ENCODE measurements at regions not wholly inside any gene's neighbourhood (a gene's known extent, or its start where the extent isn't known, plus 50 kb on each side); places are given as distances from the start of the nearest gene placed in this dataset.
"Not testable (repeated sequence)": the region's sequence is repeated elsewhere in the genome, so short reads cannot be mapped to it uniquely, and the experiment has no call there.

DNA sequence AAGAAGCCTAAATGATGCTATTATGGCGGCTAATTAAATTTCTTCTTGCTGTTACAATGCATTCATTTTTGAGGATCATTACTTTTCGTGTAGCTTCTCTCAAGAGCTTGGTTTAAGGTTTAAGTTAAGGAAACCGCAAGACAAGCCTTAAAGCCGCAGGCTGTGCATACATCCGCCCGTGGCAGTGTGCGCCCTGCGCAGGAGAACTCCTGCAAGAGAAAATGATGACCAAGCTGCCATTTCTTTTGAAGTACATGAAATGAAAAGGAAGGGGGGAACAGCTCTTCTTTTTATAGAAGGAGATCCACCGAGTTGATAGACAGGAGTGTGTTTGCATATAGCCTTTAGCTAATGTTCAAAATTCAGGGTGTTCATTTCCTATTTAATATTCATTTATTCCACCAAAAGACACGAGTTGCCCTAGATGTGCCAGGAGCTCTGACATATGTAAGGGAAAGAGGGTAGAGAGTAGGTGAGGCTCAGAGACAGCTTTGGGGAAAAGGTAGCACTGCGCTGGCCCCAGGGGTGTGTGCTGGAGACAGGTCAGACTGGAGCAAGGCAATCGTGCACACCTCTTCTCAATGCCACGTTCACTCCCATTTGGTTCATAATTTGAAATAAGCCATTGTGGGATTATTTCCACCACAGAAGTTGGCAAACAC lies 112.1 kb upstream of the LDB2 start:
- no peak overlapping the region for H3K27ac ChIP-seq
- no peaks in the 10 kb centered on the region for H3K9me3 ChIP-seq
- TF ChIP-seq POLR2AphosphoS5 (IDR thresholded peaks at IDR 0.05), result no peak
- TF ChIP-seq, protein P1, sequence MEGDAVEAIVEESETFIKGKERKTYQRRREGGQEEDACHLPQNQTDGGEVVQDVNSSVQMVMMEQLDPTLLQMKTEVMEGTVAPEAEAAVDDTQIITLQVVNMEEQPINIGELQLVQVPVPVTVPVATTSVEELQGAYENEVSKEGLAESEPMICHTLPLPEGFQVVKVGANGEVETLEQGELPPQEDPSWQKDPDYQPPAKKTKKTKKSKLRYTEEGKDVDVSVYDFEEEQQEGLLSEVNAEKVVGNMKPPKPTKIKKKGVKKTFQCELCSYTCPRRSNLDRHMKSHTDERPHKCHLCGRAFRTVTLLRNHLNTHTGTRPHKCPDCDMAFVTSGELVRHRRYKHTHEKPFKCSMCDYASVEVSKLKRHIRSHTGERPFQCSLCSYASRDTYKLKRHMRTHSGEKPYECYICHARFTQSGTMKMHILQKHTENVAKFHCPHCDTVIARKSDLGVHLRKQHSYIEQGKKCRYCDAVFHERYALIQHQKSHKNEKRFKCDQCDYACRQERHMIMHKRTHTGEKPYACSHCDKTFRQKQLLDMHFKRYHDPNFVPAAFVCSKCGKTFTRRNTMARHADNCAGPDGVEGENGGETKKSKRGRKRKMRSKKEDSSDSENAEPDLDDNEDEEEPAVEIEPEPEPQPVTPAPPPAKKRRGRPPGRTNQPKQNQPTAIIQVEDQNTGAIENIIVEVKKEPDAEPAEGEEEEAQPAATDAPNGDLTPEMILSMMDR (IDR thresholded peaks at IDR 0.05), result no peak
- no peak for TF ChIP-seq POLR2A (IDR thresholded peaks at IDR 0.05)
- DNase-seq (ENCODE audit: low spot score in 2 of 2), result no peak
- no peaks in the 10 kb centered on the region for H3K4me1 ChIP-seq
- no peaks in the 10 kb centered on the region for H3K36me3 ChIP-seq
- intact Hi-C loops (cut with DNase I; ENCODE audit: low total_unique reads), result no loop called here
- H3K4me3 ChIP-seq, result no peak overlapping the region
- H3K27me3 ChIP-seq, result no peaks in the 10 kb centered on the region

DNA sequence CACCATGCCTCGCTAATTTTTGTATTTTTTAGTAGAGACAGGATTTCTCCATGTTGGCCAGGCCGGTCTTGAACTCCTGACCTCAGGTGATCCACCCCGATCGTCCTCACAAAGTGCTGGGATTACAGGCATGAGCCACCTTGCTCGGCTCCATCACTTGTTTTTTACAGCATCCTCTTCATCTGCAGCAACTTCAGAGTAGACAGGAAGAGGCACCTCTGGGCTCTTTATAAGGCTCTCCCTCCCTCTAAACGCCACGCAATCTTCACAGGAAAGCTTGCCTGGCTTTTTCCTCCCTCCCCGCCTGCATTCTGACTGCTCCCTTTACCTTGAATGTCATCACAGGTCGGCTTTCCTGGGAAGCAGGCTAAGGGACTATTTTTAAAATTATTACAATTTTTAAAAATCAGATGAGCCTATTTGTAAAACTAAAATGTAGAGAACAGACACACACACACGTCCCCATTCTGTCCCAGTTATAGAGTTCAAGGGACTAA lies 111.5 kb upstream of the LDB2 start:
- Histone ChIP-seq H3K36me3 (no peaks in the 10 kb centered on the region), H3K27me3 (no peaks in the 10 kb centered on the region), H3K27ac (no peak overlapping the region), H3K4me3 (no peak overlapping the region), H3K9me3 (no peaks in the 10 kb centered on the region), H3K4me1 (no peaks in the 10 kb centered on the region)
- intact Hi-C loops (cut with DNase I; ENCODE audit: low total_unique reads), result no loop called here
- no peak for DNase-seq (ENCODE audit: low spot score in 2 of 2)
- TF ChIP-seq POLR2AphosphoS5 (IDR thresholded peaks at IDR 0.05) (no peak), POLR2A (IDR thresholded peaks at IDR 0.05) (no peak)
- TF ChIP-seq, protein P1 (IDR thresholded peaks at IDR 0.05), result no peak

DNA sequence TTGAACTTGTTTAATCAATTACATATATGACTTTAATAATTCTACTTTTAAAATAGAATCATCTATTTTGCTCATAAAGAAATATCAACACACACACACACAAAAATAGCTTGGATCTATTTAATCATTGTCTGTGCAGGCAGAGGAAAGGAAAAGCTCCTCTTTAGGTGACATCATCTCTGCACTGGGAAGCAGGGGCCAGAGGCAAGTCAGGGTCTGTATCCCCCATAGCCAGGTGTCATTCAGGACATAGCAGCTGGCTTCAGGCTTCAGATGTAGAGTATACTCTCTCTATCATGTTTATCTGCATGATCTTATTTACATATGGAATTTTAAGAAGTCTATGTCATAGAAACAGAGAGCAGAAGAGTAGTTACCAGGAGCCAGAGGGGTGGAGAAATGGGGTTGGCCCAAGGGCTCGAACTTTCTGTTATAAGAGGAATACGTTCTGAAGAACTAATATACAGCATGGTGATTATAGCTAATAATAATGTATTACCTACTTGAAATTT lies 110.4 kb upstream of the LDB2 start:
- intact Hi-C loops (cut with DNase I; ENCODE audit: low total_unique reads), result no loop called here
- H3K36me3 ChIP-seq, result no peaks in the 10 kb centered on the region
- DNase-seq (ENCODE audit: low spot score in 2 of 2), result no peak
- no peaks in the 10 kb centered on the region for H3K4me1 ChIP-seq
- H3K4me3 ChIP-seq, result no peak overlapping the region
- TF ChIP-seq POLR2AphosphoS5 (IDR thresholded peaks at IDR 0.05), result no peak
- TF ChIP-seq POLR2A (IDR thresholded peaks at IDR 0.05), result no peak
- TF ChIP-seq, protein P1 (IDR thresholded peaks at IDR 0.05), result no peak
- H3K27me3 ChIP-seq, result no peaks in the 10 kb centered on the region
- H3K27ac ChIP-seq, result no peak overlapping the region
- no peaks in the 10 kb centered on the region for H3K9me3 ChIP-seq

DNA sequence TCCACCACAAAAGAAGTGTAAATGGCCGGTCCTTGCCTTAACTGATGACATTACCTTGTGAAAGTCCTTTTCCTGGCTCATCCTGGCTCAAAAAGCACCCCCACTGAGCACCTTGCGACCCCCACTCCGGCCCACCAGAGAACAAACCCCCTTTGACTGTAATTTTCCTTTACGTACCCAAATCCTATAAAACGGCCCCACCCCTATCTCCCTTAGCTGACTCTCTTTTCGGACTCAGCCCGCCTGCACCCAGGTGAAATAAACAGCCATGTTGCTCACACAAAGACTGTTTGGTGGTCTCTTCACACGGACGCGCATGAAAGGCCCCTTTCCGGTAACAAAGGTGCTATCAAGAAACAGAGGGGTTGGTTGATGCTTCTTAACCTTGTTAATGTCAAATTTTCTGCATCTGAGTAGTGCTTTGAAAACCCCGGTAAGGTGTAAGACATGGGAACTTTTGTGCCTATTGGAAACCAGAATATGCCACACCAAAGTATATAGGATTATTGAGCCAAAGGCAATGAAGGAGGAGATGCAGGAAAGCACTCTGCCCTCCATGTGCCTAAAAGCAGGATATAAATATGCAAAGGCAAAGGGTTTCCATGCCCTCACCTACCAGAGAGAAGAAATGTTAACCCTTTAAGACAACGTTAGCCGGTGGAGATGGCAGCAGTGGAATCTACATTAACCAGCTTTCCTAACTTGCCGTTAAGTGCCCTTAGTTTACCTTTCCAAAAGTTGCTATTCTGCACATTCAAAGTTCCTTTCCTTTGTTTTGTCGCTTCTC lies 105.4 kb upstream of the LDB2 start:
- DNase-seq (ENCODE audit: low spot score in 2 of 2); H3K27me3 ChIP-seq; H3K27ac ChIP-seq; H3K36me3 ChIP-seq; H3K4me3 ChIP-seq; H3K4me1 ChIP-seq; intact Hi-C loops (cut with DNase I; ENCODE audit: low total_unique reads); H3K9me3 ChIP-seq: not testable (repeated sequence)

DNA sequence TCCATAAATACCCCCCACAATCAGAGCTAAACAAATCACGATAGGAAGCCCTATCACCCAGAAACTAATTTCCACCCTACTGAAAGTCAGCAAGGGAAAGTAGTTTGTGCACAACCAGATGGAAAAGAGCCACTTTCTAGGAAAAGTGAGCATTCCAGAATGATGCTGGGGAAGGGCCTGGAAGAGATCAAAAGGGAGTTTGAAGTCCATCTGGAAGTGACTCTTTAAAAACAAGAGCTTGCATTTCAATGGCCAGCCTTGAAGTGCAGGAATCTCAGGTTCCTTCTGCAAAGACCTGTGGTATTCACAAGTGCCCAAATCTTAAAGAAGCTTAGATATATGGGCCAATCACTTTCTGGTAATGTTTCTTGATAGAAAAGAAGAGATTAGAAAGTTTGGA lies 97.0 kb upstream of the LDB2 start:
- no peaks in the 10 kb centered on the region for H3K4me1 ChIP-seq
- no peak overlapping the region for H3K27ac ChIP-seq
- TF ChIP-seq, protein P1 (IDR thresholded peaks at IDR 0.05), result no peak
- TF ChIP-seq POLR2A (IDR thresholded peaks at IDR 0.05), result no peak
- TF ChIP-seq POLR2AphosphoS5 (IDR thresholded peaks at IDR 0.05), result no peak
- no peak for DNase-seq (ENCODE audit: low spot score in 2 of 2)
- no peak overlapping the region for H3K4me3 ChIP-seq
- no peaks in the 10 kb centered on the region for H3K36me3 ChIP-seq
- intact Hi-C loops (cut with DNase I; ENCODE audit: low total_unique reads), result no loop called here
- H3K27me3 ChIP-seq, result no peaks in the 10 kb centered on the region
- H3K9me3 ChIP-seq, result no peaks in the 10 kb centered on the region

Measured in breast epithelium (tissue), 4 donors.